ENCODE measurements at regions not wholly inside any gene's neighbourhood (a gene's known extent, or its start where the extent isn't known, plus 50 kb on each side); places are given as distances from the start of the nearest gene placed in this dataset.
"Not testable (repeated sequence)": the region's sequence is repeated elsewhere in the genome, so short reads cannot be mapped to it uniquely, and the experiment has no call there.

- not testable (repeated sequence) for TF ChIP-seq CTCF (IDR thresholded peaks at IDR 0.05; ENCODE audit: low read depth, low read length); MAX (IDR thresholded peaks at IDR 0.05; ENCODE audit: low read depth, low read length); POLR2A (IDR thresholded peaks at IDR 0.05; ENCODE audit: extremely low read depth, insufficient read length); MYC (IDR thresholded peaks at IDR 0.05; ENCODE audit: low read depth, low read length)
These were observed 3914.7 kb upstream of the OR11H1 start for GRCh38 chr22:11613081-11613897.
